Activated CD4-positive, alpha-beta memory T cell treated with anti-CD3 and anti-CD28 coated beads for 36 hours (primary cell): ENCODE measurements at regions not wholly inside any gene's neighbourhood (a gene's known extent, or its start where the extent isn't known, plus 50 kb on each side); places are given as distances from the start of the nearest gene placed in this dataset.

Source experiments
- CTCF ChIA-PET: fragments of 350-600 bp; sonication (Branson Sonifier 250); formaldehyde crosslinking; loops from one replicate; lab custom pipeline; 2021; ENCODE audit warnings: antibody characterized with exemption, inconsistent platforms; lab: Charles Lee
- POLR2A ChIA-PET: fragments of 350-600 bp; sonication (Branson Sonifier 250); formaldehyde crosslinking; loops from one replicate; lab custom pipeline; 2021; ENCODE audit warnings: antibody characterized with exemption; lab: Charles Lee
- DNase-seq: peaks from one replicate; pipeline ENCODE4 v3.0.0-alpha.2; 2020
- H3K27ac Mint-ChIP-seq: one replicate; pipeline ENCODE4 v1.8.0; 2021; ENCODE audit warnings: mixed read lengths
- H3K27me3 Mint-ChIP-seq: one replicate; pipeline ENCODE4 v1.8.0; 2021; ENCODE audit warnings: mixed read lengths
- H3K36me3 Mint-ChIP-seq: one replicate; pipeline ENCODE4 v1.8.0; 2021; ENCODE audit warnings: mixed read lengths
- H3K4me1 Mint-ChIP-seq: one replicate; pipeline ENCODE4 v1.8.0; 2021; ENCODE audit warnings: low read depth, mixed read lengths
- H3K4me3 Mint-ChIP-seq: one replicate; pipeline ENCODE4 v1.8.0; 2021; ENCODE audit warnings: mild to moderate bottlenecking, mixed read lengths
- H3K9me3 Mint-ChIP-seq: one replicate; pipeline ENCODE4 v1.8.0; 2021; ENCODE audit warnings: mixed read lengths
- intact Hi-C: fragments of 100-400 bp; cut with micrococcal nuclease; formaldehyde crosslinking; loops from one replicate; pipeline ENCODE4 v1.15.1; 2023

- Mint-ChIP-seq H3K9me3 (no peaks in the 10 kb centered on the region), H3K36me3 (no peaks in the 10 kb centered on the region), H3K27me3 (peaks cover 12% of the 10 kb centered on the region), H3K4me1 (no peaks in the 10 kb centered on the region), H3K4me3 (no peak overlapping the region), H3K27ac (no peak overlapping the region)
- intact Hi-C loops = no loop called here
- DNase-seq = no peak
- ChIA-PET POLR2A (no interaction called here), CTCF (no interaction called here)
Observed at GRCh38 chr16:19948186-19949104, 63.8 kb upstream of the GPRC5B start.

GRCh38 chr16:19945934-19946333 lies 61.3 kb upstream of the GPRC5B start:
- Mint-ChIP-seq H3K9me3 (no peaks in the 10 kb centered on the region), H3K36me3 (no peaks in the 10 kb centered on the region), H3K4me3 (no peak overlapping the region), H3K27me3 (peaks cover 6% of the 10 kb centered on the region), H3K27ac (no peak overlapping the region), H3K4me1 (no peaks in the 10 kb centered on the region)
- POLR2A ChIA-PET = no interaction called here
- intact Hi-C loops = no loop called here
- no peak for DNase-seq
- CTCF ChIA-PET = no interaction called here

GRCh38 chr16:19940195-19940594 lies 55.5 kb upstream of the GPRC5B start:
- no peak overlapping the region for H3K27ac Mint-ChIP-seq
- H3K9me3 Mint-ChIP-seq = no peaks in the 10 kb centered on the region
- H3K4me3 Mint-ChIP-seq = no peak overlapping the region
- H3K27me3 Mint-ChIP-seq = peaks cover 5% of the 10 kb centered on the region
- no peaks in the 10 kb centered on the region for H3K4me1 Mint-ChIP-seq
- no peaks in the 10 kb centered on the region for H3K36me3 Mint-ChIP-seq
- POLR2A ChIA-PET = no interaction called here
- intact Hi-C loops = no loop called here
- CTCF ChIA-PET = no interaction called here
- DNase-seq = no peak

- no peaks in the 10 kb centered on the region for H3K4me1 Mint-ChIP-seq
- H3K36me3 Mint-ChIP-seq = no peaks in the 10 kb centered on the region
- POLR2A ChIA-PET = no interaction called here
- no peak overlapping the region for H3K4me3 Mint-ChIP-seq
- no peak overlapping the region for H3K27ac Mint-ChIP-seq
- DNase-seq = no peak
- H3K27me3 Mint-ChIP-seq = peaks cover 5% of the 10 kb centered on the region
- H3K9me3 Mint-ChIP-seq = no peaks in the 10 kb centered on the region
- intact Hi-C loops = no loop called here
- CTCF ChIA-PET = no interaction called here
Observed at GRCh38 chr16:19939553-19939952, 54.9 kb upstream of the GPRC5B start.

- H3K27ac Mint-ChIP-seq = no peak overlapping the region
- H3K9me3 Mint-ChIP-seq = no peaks in the 10 kb centered on the region
- CTCF ChIA-PET = no interaction called here
- H3K4me1 Mint-ChIP-seq = no peaks in the 10 kb centered on the region
- intact Hi-C loops = no loop called here
- H3K27me3 Mint-ChIP-seq = peaks cover 7% of the 10 kb centered on the region
- no peak for DNase-seq
- POLR2A ChIA-PET = no interaction called here
- no peak overlapping the region for H3K4me3 Mint-ChIP-seq
- no peaks in the 10 kb centered on the region for H3K36me3 Mint-ChIP-seq
Observed at GRCh38 chr16:19938536-19938935, 53.9 kb upstream of the GPRC5B start.

- Mint-ChIP-seq H3K27me3 (peaks cover 7% of the 10 kb centered on the region), H3K27ac (no peak overlapping the region), H3K4me3 (no peak overlapping the region), H3K9me3 (no peaks in the 10 kb centered on the region), H3K36me3 (no peaks in the 10 kb centered on the region), H3K4me1 (no peaks in the 10 kb centered on the region)
- DNase-seq = no peak
- ChIA-PET POLR2A (no interaction called here), CTCF (no interaction called here)
- intact Hi-C loops = no loop called here
Observed at GRCh38 chr16:19936441-19936840, 51.8 kb upstream of the GPRC5B start.

GRCh38 chr16:19935694-19936093 lies 51.0 kb upstream of the GPRC5B start:
- H3K27me3 Mint-ChIP-seq = peaks cover 7% of the 10 kb centered on the region
- POLR2A ChIA-PET = no interaction called here
- CTCF ChIA-PET = interaction anchor here (0.6 kb wide), 1 partner anchor 95 kb away, joined by 3 read pairs; no protein-coding TSS in a partner anchor
- no peak overlapping the region for H3K4me3 Mint-ChIP-seq
- H3K4me1 Mint-ChIP-seq = no peaks in the 10 kb centered on the region
- H3K27ac Mint-ChIP-seq = no peak overlapping the region
- intact Hi-C loops = no loop called here
- no peaks in the 10 kb centered on the region for H3K36me3 Mint-ChIP-seq
- no peaks in the 10 kb centered on the region for H3K9me3 Mint-ChIP-seq
- DNase-seq = no peak
